ENCODE measurements at regions not wholly inside any gene's neighbourhood (a gene's known extent, or its start where the extent isn't known, plus 50 kb on each side); places are given as distances from the start of the nearest gene placed in this dataset.

DNA sequence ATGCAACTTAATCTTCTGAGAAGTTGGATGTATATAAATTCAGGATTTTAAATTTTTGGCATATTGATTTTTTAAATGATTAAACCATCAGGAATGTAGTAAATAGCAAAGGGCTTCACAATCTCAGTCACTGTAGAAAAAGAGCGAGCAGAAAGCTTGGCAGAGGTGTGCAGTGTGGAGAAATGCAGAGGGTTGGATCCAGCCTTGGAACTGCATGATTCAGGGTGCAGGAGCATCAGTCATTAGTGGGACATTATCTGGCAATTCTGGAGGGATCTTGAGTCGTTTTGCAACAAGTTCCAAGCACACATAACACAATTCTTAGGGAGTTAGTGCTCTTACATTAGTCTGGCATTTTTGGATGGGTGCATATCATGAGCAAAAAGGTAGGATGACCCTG, 267.9 kb downstream of the PLA2G4A start:
- no peak for DNase-seq (ENCODE audit: low read depth)
- H3K4me3 ChIP-seq (replicated peaks; ENCODE audit: low read depth, low read length): no peak overlapping the region
- TF ChIP-seq, protein P1, sequence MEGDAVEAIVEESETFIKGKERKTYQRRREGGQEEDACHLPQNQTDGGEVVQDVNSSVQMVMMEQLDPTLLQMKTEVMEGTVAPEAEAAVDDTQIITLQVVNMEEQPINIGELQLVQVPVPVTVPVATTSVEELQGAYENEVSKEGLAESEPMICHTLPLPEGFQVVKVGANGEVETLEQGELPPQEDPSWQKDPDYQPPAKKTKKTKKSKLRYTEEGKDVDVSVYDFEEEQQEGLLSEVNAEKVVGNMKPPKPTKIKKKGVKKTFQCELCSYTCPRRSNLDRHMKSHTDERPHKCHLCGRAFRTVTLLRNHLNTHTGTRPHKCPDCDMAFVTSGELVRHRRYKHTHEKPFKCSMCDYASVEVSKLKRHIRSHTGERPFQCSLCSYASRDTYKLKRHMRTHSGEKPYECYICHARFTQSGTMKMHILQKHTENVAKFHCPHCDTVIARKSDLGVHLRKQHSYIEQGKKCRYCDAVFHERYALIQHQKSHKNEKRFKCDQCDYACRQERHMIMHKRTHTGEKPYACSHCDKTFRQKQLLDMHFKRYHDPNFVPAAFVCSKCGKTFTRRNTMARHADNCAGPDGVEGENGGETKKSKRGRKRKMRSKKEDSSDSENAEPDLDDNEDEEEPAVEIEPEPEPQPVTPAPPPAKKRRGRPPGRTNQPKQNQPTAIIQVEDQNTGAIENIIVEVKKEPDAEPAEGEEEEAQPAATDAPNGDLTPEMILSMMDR (IDR thresholded peaks at IDR 0.05; ENCODE audit: low read length, missing control alignments): no peak

DNA sequence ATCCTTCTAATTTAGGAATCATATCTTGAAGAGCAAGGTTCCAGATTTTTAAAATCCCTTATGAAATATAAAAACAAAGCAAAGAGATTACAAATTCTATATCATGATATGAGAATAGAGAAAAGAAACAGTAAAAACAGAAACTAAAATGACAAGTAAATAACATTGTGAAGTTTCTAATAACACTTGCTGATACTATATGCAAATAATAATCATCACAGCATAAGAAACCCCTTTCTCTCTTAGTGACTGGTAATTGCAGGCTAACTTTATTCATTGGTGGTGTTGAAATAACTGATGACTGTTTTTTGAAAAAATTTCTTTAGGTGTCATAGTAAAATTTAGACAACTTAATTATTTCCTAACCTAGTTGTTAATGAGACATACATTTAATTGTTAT, 281.6 kb downstream of the PLA2G4A start:
- H3K4me3 ChIP-seq (replicated peaks; ENCODE audit: low read depth, low read length): no peak overlapping the region
- TF ChIP-seq, protein P1 (IDR thresholded peaks at IDR 0.05; ENCODE audit: low read length, missing control alignments): no peak
- no peak for DNase-seq (ENCODE audit: low read depth)

DNA sequence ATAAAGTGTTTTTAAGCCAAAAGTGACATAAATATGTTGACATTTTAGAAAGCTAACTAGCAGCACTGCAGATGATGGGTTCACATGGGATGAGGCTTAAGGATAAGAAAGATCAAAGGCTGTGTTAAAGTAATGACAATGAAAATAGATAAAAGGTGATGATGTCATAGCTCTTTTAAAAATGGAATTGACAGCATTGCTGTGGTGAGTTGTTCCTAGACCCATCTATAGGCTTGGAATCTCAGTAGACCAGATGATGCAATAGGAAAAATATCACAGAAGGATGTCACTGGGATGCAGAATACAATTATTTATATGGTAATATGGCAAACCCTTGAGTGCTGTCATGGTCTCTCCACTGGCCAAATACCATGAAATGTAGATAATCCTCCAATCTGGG, 286.0 kb downstream of the PLA2G4A start:
- TF ChIP-seq, protein P1 (IDR thresholded peaks at IDR 0.05; ENCODE audit: low read length, missing control alignments): no peak
- no peak overlapping the region for H3K4me3 ChIP-seq (replicated peaks; ENCODE audit: low read depth, low read length)
- DNase-seq (ENCODE audit: low read depth): no peak

DNA sequence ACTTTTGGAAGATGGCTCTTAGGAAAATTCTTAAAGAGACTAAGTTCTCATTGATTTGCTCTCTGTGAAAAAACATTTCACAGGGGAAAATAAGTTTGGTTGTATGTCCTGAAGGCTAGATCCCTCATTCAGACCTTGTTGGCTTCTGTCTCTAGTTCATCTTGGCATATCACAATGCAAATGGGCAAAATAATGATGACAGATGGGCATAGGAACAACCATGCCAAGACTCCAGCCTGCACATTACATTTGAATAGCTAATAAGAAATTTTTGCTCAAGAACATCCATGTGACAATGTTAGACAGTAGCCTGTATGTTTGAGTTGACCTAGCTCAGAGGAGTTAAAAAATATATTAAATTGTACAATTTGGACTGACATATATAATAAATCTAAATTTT, 292.9 kb downstream of the PLA2G4A start:
- TF ChIP-seq, protein P1 (IDR thresholded peaks at IDR 0.05; ENCODE audit: low read length, missing control alignments): no peak
- DNase-seq (ENCODE audit: low read depth): no peak

DNA sequence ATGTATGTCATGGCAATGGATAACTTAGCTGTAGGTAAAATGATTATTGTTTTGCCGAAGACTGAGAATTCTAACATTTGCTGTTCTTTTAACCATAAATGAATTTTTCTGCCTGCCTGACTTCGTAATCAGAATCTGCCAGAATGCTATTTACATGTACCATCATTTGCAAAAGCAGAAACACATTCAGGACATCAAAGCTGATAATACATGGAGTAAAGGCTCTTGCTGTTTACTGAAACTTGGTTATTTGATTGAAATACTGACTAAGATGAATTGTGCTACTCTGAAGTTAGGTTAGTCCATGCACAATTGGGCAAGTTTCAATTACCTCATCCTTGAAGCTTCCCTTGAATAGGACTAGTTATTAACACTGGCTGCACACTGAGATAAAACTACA, 293.8 kb downstream of the PLA2G4A start:
- TF ChIP-seq, protein P1 (IDR thresholded peaks at IDR 0.05; ENCODE audit: low read length, missing control alignments): no peak
- DNase-seq (ENCODE audit: low read depth): no peak
- H3K4me3 ChIP-seq (replicated peaks; ENCODE audit: low read depth, low read length): no peak overlapping the region

More for the DNA sequence above, 292.9 kb downstream of the PLA2G4A start:
- no peak overlapping the region for H3K4me3 ChIP-seq (replicated peaks; ENCODE audit: low read depth, low read length)

DNA sequence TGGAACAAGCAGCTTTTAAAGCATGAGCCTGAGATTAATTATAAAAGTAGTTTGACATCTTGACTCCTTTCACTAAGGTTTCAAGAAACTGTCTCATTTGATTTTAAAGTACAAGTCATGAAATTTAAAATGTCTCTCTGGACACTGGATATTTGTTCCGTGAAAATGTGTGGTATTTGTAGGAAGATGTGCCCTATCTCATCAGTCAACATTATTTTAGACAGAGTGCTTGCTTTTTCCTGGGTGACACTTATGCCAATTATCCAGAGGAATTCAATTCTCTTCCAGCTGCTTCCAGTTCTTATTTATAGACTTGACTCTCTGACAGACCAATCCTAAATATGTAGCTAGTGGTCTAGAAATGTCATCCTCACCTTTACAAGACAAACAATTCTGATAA, 300.4 kb downstream of the PLA2G4A start:
- DNase-seq (ENCODE audit: low read depth): no peak
- TF ChIP-seq, protein P1 (IDR thresholded peaks at IDR 0.05; ENCODE audit: low read length, missing control alignments): no peak

DNA sequence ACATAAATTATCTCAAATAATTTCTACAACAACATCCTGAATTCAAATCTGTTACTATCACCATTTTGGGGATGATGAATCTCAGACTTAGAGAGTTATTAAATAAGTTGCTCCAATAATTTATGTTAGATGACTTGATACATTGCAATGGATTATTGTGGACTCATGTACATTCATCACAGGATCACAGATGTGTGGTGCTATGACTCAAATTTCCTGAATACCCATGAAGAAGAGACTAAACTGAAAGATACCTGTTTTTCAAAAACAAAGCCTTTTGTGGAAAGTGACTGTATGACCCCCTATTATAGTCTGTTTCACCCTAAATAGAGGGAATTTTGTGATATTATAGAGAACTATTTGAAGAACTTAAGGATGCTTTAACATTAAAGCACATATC, 315.0 kb downstream of the PLA2G4A start:
- H3K4me3 ChIP-seq (replicated peaks; ENCODE audit: low read depth, low read length): no peak overlapping the region
- TF ChIP-seq, protein P1 (IDR thresholded peaks at IDR 0.05; ENCODE audit: low read length, missing control alignments): no peak
- DNase-seq (ENCODE audit: low read depth): no peak

More for the DNA sequence above, 300.4 kb downstream of the PLA2G4A start:
- no peak overlapping the region for H3K4me3 ChIP-seq (replicated peaks; ENCODE audit: low read depth, low read length)
